Mesothelial cell of epicardium (in vitro differentiated cells): ENCODE measurements at regions not wholly inside any gene's neighbourhood (a gene's known extent, or its start where the extent isn't known, plus 50 kb on each side); places are given as distances from the start of the nearest gene placed in this dataset.
"Not testable (repeated sequence)": the region's sequence is repeated elsewhere in the genome, so short reads cannot be mapped to it uniquely, and the experiment has no call there.

Experiments used
- DNase-seq, 2 experiments: peaks; one replicate each; pipeline ENCODE4 v3.0.0; 2021; ENCODE audit warnings: low spot score in 2 of 2; ENCODE audit not compliant: unreplicated experiment in 2 of 2
- H3K27ac Mint-ChIP-seq: 2 replicates; pipeline ENCODE4 v1.8.0; 2021; ENCODE audit warnings: mixed read lengths
- H3K27me3 Mint-ChIP-seq: 2 replicates; pipeline ENCODE4 v1.8.0; 2021; ENCODE audit warnings: low read depth, mixed read lengths
- H3K36me3 Mint-ChIP-seq: 2 replicates; pipeline ENCODE4 v1.8.0; 2021; ENCODE audit warnings: mixed read lengths
- H3K4me1 Mint-ChIP-seq: 2 replicates; pipeline ENCODE4 v1.8.0; 2021; ENCODE audit warnings: mixed read lengths
- H3K4me3 Mint-ChIP-seq: 2 replicates; pipeline ENCODE4 v1.8.0; 2021; ENCODE audit warnings: mild to moderate bottlenecking, moderate library complexity, mixed read lengths
- H3K9me3 Mint-ChIP-seq: 2 replicates; pipeline ENCODE4 v1.8.0; 2021; ENCODE audit warnings: mixed read lengths
- CTCF ChIP-seq: fragments of 200-600 bp; sonication (generic); IDR thresholded peaks from one replicate; pipeline ENCODE4 v1.5.0; 2021; ENCODE audit warnings: antibody characterized with exemption; ENCODE audit not compliant: unreplicated experiment

GRCh38 chr10:9260690-9261089 is 1206.2 kb downstream of the GATA3 start:
- no peaks in the 10 kb centered on the region for H3K9me3 Mint-ChIP-seq
- TF ChIP-seq CTCF = no peak
- H3K27ac Mint-ChIP-seq = no peak overlapping the region
- no peak for DNase-seq
- H3K4me3 Mint-ChIP-seq = no peak overlapping the region
- H3K4me1 Mint-ChIP-seq = peaks cover 20% of the 10 kb centered on the region
- H3K36me3 Mint-ChIP-seq = no peaks in the 10 kb centered on the region
- peaks cover 7% of the 10 kb centered on the region for H3K27me3 Mint-ChIP-seq

- Mint-ChIP-seq H3K9me3 (no peaks in the 10 kb centered on the region), H3K36me3 (no peaks in the 10 kb centered on the region), H3K4me1 (peaks cover 23% of the 10 kb centered on the region), H3K4me3 (no peak overlapping the region), H3K27me3 (no peaks in the 10 kb centered on the region), H3K27ac (peak overlapping the region; percentile 17)
- TF ChIP-seq CTCF = no peak
- DNase-seq = no peak
These were observed 1208.3 kb downstream of the GATA3 start for GRCh38 chr10:9262770-9263169.

GRCh38 chr10:9268176-9268575 is 1213.7 kb downstream of the GATA3 start:
- Mint-ChIP-seq H3K4me3 (no peak overlapping the region), H3K27ac (no peak overlapping the region), H3K4me1 (peaks cover 13% of the 10 kb centered on the region), H3K27me3 (peaks cover 10% of the 10 kb centered on the region), H3K36me3 (peaks cover 1% of the 10 kb centered on the region), H3K9me3 (no peaks in the 10 kb centered on the region)
- TF ChIP-seq CTCF = no peak
- DNase-seq = no peak

- not testable (repeated sequence) for H3K4me3 Mint-ChIP-seq, H3K27ac Mint-ChIP-seq, H3K4me1 Mint-ChIP-seq, H3K36me3 Mint-ChIP-seq, H3K27me3 Mint-ChIP-seq, DNase-seq, H3K9me3 Mint-ChIP-seq
These were observed 1218.8 kb downstream of the GATA3 start for GRCh38 chr10:9273126-9273833.

GRCh38 chr10:9274206-9274755 is 1219.8 kb downstream of the GATA3 start:
- H3K36me3 Mint-ChIP-seq = peaks cover 1% of the 10 kb centered on the region
- no peak for TF ChIP-seq CTCF
- no peak overlapping the region for H3K4me3 Mint-ChIP-seq
- peaks cover 11% of the 10 kb centered on the region for H3K4me1 Mint-ChIP-seq
- H3K27me3 Mint-ChIP-seq = peaks cover 5% of the 10 kb centered on the region
- no peaks in the 10 kb centered on the region for H3K9me3 Mint-ChIP-seq
- no peak for DNase-seq
- H3K27ac Mint-ChIP-seq = no peak overlapping the region

- Mint-ChIP-seq H3K4me3 (no peak overlapping the region), H3K27me3 (peaks cover 2% of the 10 kb centered on the region), H3K36me3 (peaks cover 3% of the 10 kb centered on the region), H3K27ac (no peak overlapping the region), H3K9me3 (peaks cover 4% of the 10 kb centered on the region), H3K4me1 (peaks cover 11% of the 10 kb centered on the region)
- no peak for DNase-seq
- TF ChIP-seq CTCF = no peak
These were observed 1221.4 kb downstream of the GATA3 start for GRCh38 chr10:9275861-9276260.
